HG02870 (cell line): ENCODE measurements at regions not wholly inside any gene's neighbourhood (a gene's known extent, or its start where the extent isn't known, plus 50 kb on each side); places are given as distances from the start of the nearest gene placed in this dataset.

Experiments used
- ATAC-seq: cut with Tn5 transposase; IDR thresholded peaks from one replicate; pipeline ENCODE4 v1.9.1; 2021; ENCODE audit warnings: mild to moderate bottlenecking, moderate library complexity; ENCODE audit not compliant: unreplicated experiment

DNA sequence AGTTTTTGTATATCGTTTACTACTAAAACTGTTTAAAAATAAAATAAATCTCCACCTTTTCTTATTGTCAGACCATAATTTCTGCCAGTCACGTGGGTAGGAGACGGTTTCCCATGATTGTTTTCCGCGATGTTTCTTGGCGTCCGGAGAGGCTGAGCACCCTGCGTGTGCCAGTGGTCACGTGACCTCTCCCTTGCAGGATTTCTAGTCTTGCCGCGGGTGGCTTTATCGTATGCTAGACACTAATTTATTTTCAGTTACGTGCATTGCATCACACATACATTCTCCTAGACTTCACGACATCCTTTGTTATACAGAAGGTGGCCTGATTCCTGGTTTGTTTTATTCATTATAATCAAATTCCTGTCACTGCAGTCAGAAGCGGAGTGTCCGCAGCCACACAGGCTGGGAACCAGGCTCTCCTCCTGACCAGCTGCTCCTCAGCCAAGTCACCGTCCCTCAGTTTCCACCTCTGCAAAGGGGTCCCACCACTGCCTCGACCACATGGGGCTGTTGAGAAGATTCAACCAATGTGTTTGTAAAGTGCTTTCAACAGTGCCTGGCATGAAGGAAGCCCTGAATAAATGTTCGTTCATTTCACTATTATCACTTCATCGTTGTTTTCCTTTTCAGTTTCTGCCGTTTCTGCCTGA, 203.2 kb upstream of the PPP2R2D start:
- ATAC-seq = no peak

DNA sequence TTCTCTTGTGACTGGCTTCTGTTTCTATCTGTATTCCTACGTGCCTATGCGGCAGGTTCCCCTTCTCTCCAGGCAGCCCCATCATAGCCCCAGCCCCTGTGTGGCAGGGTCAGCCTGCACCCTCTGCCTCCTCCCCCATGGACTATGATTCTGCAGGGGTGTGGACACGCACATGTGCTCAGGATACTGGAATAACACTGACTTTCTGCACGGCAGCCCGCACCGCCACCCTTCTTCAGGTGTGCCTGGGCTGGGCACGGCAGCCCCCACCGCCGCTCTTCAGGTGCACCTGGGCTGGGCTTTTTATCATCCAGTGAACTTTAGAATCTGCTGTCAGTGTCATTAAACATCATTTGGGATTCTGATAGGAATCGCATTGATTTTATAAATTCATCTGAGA, 202.6 kb upstream of the PPP2R2D start:
- ATAC-seq = no peak

- ATAC-seq = no peak
Measured at GRCh38 chr10:131698986-131699385, 201.8 kb upstream of the PPP2R2D start.

DNA sequence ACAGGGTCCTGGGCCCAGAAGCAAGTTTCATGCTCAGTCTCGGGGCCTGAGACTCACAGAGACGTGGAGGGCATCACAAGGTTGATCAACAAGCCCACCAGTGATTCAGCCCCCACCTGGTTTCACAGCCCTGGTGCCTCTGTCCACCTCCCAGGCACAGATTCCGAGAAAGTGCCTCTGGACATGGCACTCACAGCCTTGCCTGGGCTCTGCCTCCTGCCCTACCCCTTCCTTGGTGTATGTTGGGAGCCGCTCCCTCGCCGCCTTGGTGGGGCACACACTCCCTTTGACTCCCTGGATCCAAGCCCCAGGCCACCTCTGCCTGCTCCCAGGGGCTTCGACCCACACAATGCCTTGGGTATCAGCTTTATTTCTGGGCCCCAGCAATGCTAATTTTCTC, 200.8 kb upstream of the PPP2R2D start:
- ATAC-seq = no peak

GRCh38 chr10:131700506-131700905, 200.3 kb upstream of the PPP2R2D start:
- no peak for ATAC-seq

DNA sequence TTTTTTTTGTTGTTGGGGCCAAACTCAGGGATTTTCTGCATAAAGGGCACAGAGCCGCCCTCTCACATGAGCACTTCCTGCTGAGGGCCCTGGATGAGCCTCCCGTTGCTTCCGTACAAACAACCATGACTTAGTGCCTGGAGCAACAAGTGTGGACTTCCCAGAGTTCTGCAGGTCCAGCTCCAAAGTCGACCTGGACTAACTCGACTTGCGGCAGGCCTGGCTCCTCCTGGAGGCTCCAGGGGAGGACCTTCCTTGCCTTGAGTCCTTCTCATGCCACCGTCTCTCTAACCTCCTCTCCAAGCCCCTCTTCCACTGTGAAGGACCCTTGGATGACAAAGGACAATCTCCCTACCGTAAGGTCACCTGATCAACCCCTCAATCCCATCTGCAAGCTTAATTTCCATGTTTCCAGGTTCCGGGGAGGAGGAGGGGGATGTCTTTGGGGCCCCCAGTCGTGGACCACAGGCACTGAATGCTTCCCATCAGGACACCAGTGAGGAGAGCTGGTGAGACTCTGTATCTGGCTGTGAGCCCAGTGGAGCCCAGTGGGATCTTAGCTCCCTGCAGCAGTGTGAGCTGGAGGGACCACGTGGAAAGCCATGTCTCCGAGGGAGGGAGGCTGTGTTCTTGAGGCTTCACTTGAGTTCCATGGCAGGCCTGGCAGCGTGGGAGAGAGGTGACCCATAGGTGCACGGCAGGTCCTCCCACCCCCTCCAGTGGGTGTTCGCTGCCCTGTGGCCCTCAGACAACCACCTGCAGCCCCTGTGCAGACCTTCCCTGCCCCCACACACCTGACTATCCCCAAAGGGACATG, 199.5 kb upstream of the PPP2R2D start:
- no peak for ATAC-seq

DNA sequence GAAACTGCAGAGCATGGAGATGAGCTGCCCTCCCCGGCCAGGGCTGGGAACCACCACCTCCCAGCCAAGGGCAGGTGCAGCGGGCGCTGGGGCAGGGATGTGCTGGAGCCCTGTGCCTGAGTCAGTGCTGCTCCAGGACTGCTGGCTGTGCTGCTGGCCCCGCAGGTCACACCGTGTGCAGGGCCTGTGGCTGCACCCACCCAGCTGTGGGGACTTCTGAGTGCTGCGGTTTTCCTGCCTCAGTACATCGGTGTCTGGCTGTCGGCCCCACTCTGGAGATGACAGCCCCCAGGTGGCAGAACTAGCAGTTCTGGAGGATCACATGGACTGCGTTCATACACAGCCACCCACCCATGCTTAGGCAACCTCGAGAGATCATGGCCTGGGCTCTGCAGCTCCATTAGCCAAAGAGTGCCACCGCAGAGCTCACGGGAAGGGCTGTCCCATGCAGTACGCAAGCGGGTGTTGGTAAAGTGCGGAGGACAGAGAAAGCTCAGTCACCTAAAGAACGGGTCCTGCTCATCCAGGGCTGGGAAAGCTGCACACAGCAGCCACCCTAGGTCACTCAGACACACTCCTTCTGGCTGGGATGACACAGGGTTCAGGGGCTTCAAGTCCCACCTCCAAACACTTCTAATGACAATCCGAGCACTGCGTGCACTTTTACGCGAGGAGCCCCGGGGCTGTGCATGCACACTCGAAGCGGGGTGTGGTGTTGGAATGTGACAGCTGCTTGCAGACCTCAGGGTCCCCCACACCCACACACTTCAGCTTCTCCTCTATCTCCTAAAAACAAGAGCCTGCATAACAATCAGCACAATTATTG, 198.1 kb upstream of the PPP2R2D start:
- ATAC-seq = no peak

DNA sequence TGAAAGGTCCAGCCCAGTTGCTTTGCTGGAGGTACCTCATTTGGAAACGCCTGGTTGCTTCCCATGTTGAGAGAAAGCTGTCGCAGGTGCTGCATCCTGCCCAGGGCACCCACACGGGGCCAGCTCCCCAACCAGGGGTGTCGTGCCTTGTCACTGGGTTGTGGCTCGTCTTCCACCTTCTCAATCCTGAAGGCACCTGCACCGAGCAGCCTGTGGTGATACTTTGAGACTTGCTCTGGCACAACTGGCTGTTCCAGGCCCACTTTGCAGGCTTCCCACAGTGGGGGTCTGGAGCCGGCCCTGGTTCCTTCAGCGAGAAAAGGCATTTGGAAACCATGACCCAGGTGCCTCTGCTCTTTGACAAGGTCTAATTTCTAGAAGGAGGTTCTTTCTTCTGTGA, 197.3 kb upstream of the PPP2R2D start:
- ATAC-seq = no peak

DNA sequence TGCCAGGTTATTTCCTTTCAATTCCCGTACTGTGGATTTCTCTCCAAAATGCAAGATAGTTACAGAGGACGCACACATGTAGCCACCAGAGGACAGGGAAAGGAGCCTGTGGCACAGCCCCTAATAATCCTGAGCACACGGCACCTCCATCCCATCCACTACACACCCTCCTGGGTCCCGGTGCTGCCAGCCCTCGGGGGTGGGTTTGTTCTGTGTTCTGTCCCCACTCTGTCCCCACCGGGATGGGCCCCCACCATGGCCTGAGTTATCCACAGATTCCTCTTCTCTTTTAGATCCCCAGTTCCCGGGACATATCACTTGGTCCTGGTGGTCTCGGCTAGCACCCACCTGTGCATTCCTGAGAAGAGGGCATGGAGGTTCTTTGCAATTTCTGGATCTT, 196.9 kb upstream of the PPP2R2D start:
- no peak for ATAC-seq

DNA sequence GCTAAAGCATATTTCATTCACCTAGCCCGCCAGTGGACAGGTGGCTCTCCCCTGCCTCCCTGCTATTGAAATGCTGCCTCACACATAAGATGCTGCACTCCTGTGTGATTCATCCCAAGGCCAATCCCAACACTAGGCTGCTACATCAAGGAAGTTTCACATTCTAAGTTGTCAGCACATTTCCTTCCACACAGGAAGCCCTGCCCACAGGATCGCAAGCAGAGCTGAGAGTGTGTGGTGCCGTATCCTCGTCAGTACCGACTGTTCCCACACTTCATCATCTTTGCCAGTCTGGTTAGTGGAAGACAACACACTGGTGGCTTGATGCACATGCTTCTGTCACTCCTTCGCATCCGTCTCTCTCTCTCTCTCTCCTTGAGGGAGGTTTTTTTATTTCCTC, 194.3 kb upstream of the PPP2R2D start:
- ATAC-seq = no peak

DNA sequence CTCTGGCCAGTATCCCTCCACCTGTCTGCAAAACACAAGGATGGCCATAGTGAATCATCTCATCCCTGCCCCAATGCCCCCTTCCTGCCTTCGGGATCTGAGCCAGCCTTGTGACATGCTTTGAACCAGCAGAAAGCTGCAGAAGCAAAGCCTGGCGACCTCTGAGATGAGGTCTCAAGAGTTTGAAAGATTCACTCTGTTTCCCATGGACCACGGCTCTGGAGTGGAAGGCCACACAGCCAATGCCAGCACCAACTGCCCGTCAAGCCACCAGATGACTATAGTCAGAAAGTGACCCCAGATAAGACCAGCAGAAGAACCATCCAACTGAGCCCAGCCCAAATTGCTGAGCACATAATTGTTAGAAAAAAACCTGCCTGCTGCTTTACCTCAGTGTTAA, 193.9 kb upstream of the PPP2R2D start:
- no peak for ATAC-seq

DNA sequence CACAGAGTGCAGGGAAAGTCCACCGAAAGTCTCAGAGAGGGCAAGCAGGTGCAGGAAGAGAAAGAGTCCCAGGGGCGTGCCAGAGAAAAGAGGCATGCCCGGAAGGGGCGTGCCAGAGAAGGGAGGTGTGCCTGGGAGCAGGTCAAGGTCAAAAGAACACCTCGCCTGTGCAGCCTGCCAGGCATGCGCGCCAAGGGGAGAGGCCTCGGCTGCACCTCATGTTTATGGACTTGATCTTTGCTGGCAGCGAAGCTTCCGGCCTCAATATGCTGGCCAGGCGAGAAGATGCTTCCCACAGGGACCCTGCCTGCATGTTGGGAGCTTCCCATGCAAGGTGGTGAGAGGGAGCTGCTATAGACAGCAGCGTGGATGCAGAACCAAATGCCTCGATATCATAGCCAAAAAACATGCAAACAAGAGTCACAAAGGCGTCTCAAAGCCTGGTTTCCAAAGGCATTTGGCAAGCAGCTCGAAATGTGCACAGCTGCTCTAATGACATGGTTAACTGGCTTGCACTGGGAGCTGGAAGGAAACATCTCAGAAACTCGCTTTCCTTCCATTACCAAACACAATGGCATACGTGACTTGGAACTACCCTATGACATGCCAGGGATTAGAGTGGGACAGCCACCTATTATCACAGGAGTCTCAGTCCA, 192.5 kb upstream of the PPP2R2D start:
- ATAC-seq = no peak

GRCh38 chr10:131710142-131710861, 190.5 kb upstream of the PPP2R2D start:
- no peak for ATAC-seq

DNA sequence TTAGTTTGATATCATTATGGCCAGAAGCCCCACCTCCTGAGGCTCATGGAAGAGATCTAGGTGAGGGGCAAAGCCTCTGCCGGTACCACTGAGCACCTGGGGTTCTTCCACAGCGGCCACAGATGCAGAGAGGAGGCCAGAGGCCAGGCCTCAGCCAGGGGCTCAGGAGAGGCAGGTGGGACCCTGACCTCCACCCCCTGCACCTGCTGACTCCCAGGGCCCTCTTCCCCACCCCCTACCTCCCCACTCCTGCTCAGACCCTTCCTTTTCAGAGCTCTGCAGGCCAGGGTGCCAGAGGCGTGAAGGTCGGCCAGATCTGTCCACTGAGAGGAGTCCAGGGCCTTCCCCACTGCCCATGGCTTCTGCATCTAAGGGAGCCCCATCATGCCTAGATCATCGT, 178.7 kb upstream of the PPP2R2D start:
- ATAC-seq = no peak

DNA sequence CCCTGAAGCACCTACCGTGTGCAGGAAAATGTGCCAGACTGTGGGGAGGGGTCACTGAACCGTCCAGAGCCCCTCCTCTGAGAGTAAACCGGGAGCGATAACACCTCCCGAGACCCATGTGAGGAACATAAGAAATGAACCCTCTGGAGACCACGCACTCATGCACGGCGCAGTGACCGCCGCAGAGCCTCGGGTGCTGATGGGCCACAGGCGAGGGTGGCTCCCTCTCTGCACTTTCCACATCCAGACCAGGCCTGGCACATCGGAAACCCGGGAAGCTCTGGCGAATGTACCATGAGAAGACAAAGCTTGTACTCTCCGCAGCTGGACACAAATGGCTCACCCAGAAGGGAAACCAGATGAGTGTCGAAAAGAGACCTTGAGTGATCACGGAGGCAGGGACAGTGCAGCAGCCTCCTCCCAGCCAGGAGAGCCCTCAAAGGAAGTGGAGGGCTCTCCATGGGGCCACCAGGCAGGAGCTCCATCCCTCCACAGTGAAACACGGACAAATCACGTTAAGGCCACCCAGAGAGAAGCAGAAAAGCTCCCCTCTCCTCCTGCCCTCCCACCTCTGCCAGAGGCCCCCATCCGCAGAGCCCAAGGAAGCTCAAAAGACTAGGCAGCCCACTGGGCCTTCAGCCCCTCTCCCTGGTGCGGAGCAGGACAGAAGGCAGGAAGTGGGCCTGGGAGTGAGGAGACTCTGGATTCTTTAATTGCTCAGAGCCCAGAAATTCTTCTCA, 178.1 kb upstream of the PPP2R2D start:
- ATAC-seq = no peak

DNA sequence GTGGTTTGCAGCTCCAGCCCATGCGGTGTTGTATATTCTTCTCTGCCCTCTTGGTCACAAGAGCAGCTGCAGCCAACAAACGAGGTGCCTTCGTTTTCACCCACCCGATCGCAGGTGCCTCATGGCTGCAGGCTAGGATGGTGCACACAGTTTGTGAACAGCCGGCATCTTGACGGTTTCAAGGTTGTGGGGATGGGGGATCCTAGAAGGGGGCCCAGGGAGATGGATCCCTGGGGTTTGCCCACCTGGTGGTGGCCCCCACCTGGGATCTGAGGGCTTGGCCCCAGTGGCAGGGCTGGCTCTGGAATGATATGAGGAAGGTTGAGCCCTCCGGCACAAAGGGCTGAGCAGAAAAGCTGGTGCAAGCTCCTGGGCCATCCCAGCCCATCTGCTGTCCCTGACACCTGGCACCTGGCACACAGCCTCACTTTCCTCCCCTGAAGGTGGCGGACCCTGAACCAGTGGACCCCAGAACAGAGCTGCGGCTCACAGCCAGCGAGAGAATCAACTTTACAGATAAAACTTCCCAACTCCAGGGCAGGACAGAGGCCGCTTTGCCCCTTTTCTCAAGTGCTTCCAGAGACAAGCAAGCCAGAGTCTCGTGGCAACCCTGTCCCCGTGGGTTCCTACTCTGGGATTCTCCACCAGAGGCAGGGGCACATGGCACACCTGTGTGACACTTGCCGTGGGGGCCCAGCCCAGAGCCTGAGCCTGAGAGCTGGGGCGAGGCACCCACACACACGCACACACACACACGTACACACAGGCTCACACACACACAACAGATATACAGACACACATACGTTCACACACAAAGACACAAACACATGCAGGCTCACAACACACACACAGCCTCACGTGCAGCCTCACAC, 177.3 kb upstream of the PPP2R2D start:
- no peak for ATAC-seq

DNA sequence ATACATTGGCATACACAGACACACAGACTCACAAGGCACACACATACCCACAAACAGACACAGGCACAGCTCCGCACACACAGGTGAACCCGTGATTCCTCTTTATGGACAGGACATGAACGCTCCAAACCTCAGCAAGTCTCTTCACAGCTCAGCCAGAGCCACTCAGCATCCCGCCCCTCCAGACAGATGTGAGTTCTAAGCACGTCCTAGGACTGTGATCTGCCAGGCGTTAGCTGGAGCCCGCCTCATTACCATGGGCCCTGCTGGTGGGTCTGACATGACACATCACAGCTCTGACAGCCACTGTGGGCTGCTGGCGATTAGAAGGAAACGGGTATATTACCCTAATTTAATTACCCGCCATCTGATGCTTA, 176.7 kb upstream of the PPP2R2D start:
- no peak for ATAC-seq

GRCh38 chr10:131724891-131725580, 175.8 kb upstream of the PPP2R2D start:
- no peak for ATAC-seq
